ENCODE measurements at regions not wholly inside any gene's neighbourhood (a gene's known extent, or its start where the extent isn't known, plus 50 kb on each side); places are given as distances from the start of the nearest gene placed in this dataset.
A peak's percentile ranks its signal among the peaks of the same experiment; 100 is the strongest.

- ATAC-seq (ENCODE audit: insufficient read depth, low FRiP score) (no peak), DNase-seq (no peak)
- Histone ChIP-seq H3K27me3 (ENCODE audit: control insufficient read depth in 3 of 3, insufficient read depth in 3 of 3, low read length in 2 of 3) (no peaks in the 10 kb centered on the region), H3K4me3 (no peak overlapping the region), H3K27ac (ENCODE audit: low read depth in 1 of 2, low read length in 1 of 2) (no peak overlapping the region), H3K9ac (ENCODE audit: insufficient read depth in 1 of 2, low read length in 2 of 2) (no peak overlapping the region), H3K36me3 (ENCODE audit: control insufficient read depth in 4 of 4, insufficient read depth in 4 of 4, low read length in 4 of 4) (no peaks in the 10 kb centered on the region), H3K9me3 (ENCODE audit: control insufficient read depth in 4 of 4, insufficient read depth in 3 of 4, low read length in 3 of 4) (no peaks in the 10 kb centered on the region), H3K4me1 (ENCODE audit: control insufficient read depth in 5 of 5, insufficient read depth in 5 of 5, low read length in 5 of 5) (no peaks in the 10 kb centered on the region)
- TF ChIP-seq CTCF (IDR thresholded peaks at IDR 0.05; ENCODE audit: control extremely low read depth, extremely low read depth), result no peak
- WGBS, 2 donors, result 93 to 98% methylated on average over 1 of the region's 1 CpG
Measured at GRCh38 chr11:105492010-105492409, 117.9 kb upstream of the GRIA4 start.

- no peaks in the 10 kb centered on the region for H3K27me3 ChIP-seq (ENCODE audit: control insufficient read depth in 3 of 3, insufficient read depth in 3 of 3, low read length in 2 of 3)
- H3K4me1 ChIP-seq (ENCODE audit: control insufficient read depth in 5 of 5, insufficient read depth in 5 of 5, low read length in 5 of 5), result no peaks in the 10 kb centered on the region
- no peak overlapping the region for H3K9ac ChIP-seq (ENCODE audit: insufficient read depth in 1 of 2, low read length in 2 of 2)
- DNase-seq (peak in 2 of 3 donors; percentile 7 to 39), ATAC-seq (ENCODE audit: insufficient read depth, low FRiP score) (no peak)
- WGBS, 2 donors, result 85 to 86% methylated on average over 1 of the region's 1 CpG
- H3K36me3 ChIP-seq (ENCODE audit: control insufficient read depth in 4 of 4, insufficient read depth in 4 of 4, low read length in 4 of 4), result no peaks in the 10 kb centered on the region
- H3K27ac ChIP-seq (ENCODE audit: low read depth in 1 of 2, low read length in 1 of 2), result no peak overlapping the region
- no peak for TF ChIP-seq CTCF (IDR thresholded peaks at IDR 0.05; ENCODE audit: control extremely low read depth, extremely low read depth)
- no peak overlapping the region for H3K4me3 ChIP-seq
- H3K9me3 ChIP-seq (ENCODE audit: control insufficient read depth in 4 of 4, insufficient read depth in 3 of 4, low read length in 3 of 4), result no peaks in the 10 kb centered on the region
Measured at GRCh38 chr11:105491394-105491793, 118.5 kb upstream of the GRIA4 start.

GRCh38 chr11:105490333-105490732, 119.5 kb upstream of the GRIA4 start:
- Histone ChIP-seq H3K27ac (ENCODE audit: low read depth in 1 of 2, low read length in 1 of 2) (no peak overlapping the region), H3K4me3 (no peak overlapping the region), H3K36me3 (ENCODE audit: control insufficient read depth in 4 of 4, insufficient read depth in 4 of 4, low read length in 4 of 4) (no peaks in the 10 kb centered on the region), H3K4me1 (ENCODE audit: control insufficient read depth in 5 of 5, insufficient read depth in 5 of 5, low read length in 5 of 5) (no peaks in the 10 kb centered on the region), H3K9ac (ENCODE audit: insufficient read depth in 1 of 2, low read length in 2 of 2) (no peak overlapping the region), H3K27me3 (ENCODE audit: control insufficient read depth in 3 of 3, insufficient read depth in 3 of 3, low read length in 2 of 3) (no peaks in the 10 kb centered on the region), H3K9me3 (ENCODE audit: control insufficient read depth in 4 of 4, insufficient read depth in 3 of 4, low read length in 3 of 4) (no peaks in the 10 kb centered on the region)
- TF ChIP-seq CTCF (IDR thresholded peaks at IDR 0.05; ENCODE audit: control extremely low read depth, extremely low read depth), result no peak
- DNase-seq (no peak), ATAC-seq (ENCODE audit: insufficient read depth, low FRiP score) (no peak)
- 87 to 92% methylated on average over 1 of the region's 1 CpG for WGBS, 2 donors

- TF ChIP-seq CTCF (IDR thresholded peaks at IDR 0.05; ENCODE audit: control extremely low read depth, extremely low read depth), result no peak
- no peak overlapping the region for H3K27ac ChIP-seq (ENCODE audit: low read depth in 1 of 2, low read length in 1 of 2)
- H3K4me3 ChIP-seq, result no peak overlapping the region
- H3K4me1 ChIP-seq (ENCODE audit: control insufficient read depth in 5 of 5, insufficient read depth in 5 of 5, low read length in 5 of 5), result no peaks in the 10 kb centered on the region
- 63 to 70% methylated on average over 4 of the region's 4 CpGs for WGBS, 2 donors
- no peak for ATAC-seq (ENCODE audit: insufficient read depth, low FRiP score)
- no peaks in the 10 kb centered on the region for H3K27me3 ChIP-seq (ENCODE audit: control insufficient read depth in 3 of 3, insufficient read depth in 3 of 3, low read length in 2 of 3)
- H3K9me3 ChIP-seq (ENCODE audit: control insufficient read depth in 4 of 4, insufficient read depth in 3 of 4, low read length in 3 of 4), result no peaks in the 10 kb centered on the region
- peak; percentile 29 to 38 (median 35) for DNase-seq
- no peaks in the 10 kb centered on the region for H3K36me3 ChIP-seq (ENCODE audit: control insufficient read depth in 4 of 4, insufficient read depth in 4 of 4, low read length in 4 of 4)
- no peak overlapping the region for H3K9ac ChIP-seq (ENCODE audit: insufficient read depth in 1 of 2, low read length in 2 of 2)
Measured at GRCh38 chr11:105489446-105489845, 120.4 kb upstream of the GRIA4 start.

All from lung (tissue), 11 donors.